ENCODE measurements at regions not wholly inside any gene's neighbourhood (a gene's known extent, or its start where the extent isn't known, plus 50 kb on each side); places are given as distances from the start of the nearest gene placed in this dataset.
"Not testable (repeated sequence)": the region's sequence is repeated elsewhere in the genome, so short reads cannot be mapped to it uniquely, and the experiment has no call there.

- DNase-seq: no peak
These were observed 1062.8 kb upstream of the NOVA1 start for GRCh38 chr14:27660683-27661082.

DNA sequence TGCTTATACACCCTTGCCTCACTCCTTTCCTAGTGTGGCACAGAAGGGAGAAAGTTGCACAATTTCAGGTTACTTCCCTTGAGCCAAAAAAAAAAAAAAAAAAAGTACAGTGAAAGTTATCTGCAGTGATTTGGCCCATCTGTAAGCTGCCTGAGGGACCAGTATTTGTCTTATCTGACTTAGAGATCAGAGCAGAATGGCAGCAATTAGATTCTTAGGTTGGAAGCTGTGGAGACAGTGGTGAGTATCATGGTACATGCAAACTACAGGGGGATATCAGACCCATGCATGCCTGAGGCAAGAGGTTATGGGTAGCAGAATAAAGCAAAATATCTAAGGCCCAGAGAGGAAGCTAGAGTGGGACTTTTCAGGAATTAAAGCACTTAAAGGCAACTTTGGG lies 1070.7 kb upstream of the NOVA1 start:
- DNase-seq: no peak

DNA sequence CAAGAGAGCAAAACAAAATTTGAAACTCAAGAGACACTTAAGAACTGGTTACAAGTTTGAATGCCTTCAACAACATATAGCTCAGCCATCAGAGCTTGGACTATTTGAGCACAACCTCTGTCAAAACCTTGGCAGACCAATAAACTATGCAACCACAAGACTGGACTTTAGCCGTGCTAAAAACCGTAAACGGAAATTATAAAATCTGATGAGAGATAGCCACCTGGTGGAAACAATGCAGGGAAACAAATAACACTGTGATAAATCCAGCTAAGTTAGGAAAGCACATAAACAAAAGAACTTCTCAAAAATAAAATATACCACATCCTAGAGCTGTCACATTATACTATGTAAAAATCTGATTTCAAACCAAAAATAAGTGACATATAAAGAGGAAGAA lies 1074.2 kb upstream of the NOVA1 start:
- no peak for DNase-seq

- not testable (repeated sequence) for DNase-seq
These were observed 1075.2 kb upstream of the NOVA1 start for GRCh38 chr14:27672811-27673737.

DNA sequence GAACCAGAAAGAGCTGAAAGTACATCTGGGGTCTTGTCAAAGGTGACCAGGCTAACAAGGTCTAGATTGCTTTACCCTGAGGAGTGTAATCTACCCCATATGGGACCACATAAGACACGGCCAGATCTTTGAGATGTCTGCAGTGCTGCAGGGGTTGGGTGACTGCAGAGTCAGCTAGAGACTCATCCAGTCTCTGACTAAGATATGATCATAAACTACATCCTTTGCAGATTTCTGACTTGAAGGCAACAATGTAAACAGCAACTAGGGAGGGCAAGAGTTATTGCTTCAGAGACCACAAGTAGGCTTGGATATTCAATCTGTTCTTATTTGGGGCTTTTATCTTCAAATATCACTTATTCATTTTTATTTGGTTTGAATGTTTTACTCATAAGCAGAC lies 1080.5 kb upstream of the FOXG1 start:
- DNase-seq: no peak

- no peak for DNase-seq
These were observed 1077.6 kb upstream of the FOXG1 start for GRCh38 chr14:27688841-27689444.

GRCh38 chr14:27712364-27712763 lies 1054.2 kb upstream of the FOXG1 start:
- no peak for DNase-seq

DNA sequence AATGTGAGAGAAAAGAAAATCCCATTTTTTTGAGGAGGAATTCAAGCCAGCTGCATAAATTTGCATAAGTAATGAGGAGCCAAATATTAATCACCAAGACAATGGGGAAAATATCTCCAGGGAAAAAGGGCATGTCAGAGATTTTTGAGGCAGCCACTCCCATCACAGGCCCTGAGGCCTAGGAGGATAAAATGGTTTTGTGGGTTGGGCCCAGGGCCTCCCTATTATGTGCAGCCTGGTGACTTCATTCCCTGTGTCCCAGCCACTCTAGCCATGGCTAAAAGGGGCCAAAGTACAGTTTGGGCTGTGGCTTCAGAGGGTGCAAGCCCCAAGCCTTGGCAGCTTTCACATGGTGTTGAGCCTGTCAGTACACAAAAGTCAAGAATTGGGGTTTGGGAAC lies 1051.0 kb upstream of the FOXG1 start:
- DNase-seq: no peak

DNA sequence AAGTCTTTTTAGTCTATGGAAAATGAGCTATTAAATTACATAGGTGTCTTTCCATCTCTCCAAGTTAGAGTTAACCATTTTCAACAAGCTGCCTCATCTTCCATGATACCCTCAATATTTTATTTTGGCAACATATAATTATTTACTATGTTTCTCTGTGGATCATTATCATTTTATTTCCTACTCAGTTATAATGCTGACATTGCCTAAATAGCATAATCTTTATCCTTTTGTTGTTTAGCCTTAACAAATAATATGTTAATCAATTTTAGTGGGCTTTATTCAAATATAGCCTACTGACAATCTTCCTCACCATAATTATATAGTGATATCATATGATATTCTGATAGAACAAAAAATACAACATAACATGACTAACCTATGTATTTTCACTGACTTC lies 1044.8 kb upstream of the FOXG1 start:
- DNase-seq: no peak

- no peak for DNase-seq
These were observed 1041.1 kb upstream of the FOXG1 start for GRCh38 chr14:27725482-27725881.

GRCh38 chr14:27727251-27727770 lies 1039.3 kb upstream of the FOXG1 start:
- peak; percentile 9 for DNase-seq

GRCh38 chr14:27730204-27730603 lies 1036.4 kb upstream of the FOXG1 start:
- DNase-seq: no peak

- peak; percentile 77 for DNase-seq
These were observed 1026.9 kb upstream of the FOXG1 start for GRCh38 chr14:27739657-27740156.

GRCh38 chr14:27750114-27750513 lies 1016.5 kb upstream of the FOXG1 start:
- DNase-seq: no peak

GRCh38 chr14:27757642-27758041 lies 1008.9 kb upstream of the FOXG1 start:
- not testable (repeated sequence) for DNase-seq

DNA sequence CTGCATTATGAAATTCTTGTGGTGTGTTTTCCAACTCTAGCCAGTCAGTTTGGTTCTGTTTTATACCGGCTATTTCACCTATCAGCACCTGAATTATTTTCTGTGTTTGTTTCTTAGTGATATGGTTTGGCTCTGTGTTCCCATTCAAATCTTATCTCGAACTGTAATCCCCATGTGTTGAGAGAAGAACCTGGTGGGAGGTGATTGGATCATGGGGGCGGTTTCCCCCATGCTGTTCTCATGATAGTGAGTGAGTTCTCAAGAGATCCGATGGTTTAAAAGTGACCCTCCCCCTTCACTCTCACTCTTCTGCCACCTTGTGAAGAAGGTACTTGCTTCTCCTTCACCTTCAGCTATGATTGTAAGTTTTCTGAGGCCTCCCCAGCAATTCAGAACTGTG lies 1006.2 kb upstream of the FOXG1 start:
- not testable (repeated sequence) for DNase-seq

DNA sequence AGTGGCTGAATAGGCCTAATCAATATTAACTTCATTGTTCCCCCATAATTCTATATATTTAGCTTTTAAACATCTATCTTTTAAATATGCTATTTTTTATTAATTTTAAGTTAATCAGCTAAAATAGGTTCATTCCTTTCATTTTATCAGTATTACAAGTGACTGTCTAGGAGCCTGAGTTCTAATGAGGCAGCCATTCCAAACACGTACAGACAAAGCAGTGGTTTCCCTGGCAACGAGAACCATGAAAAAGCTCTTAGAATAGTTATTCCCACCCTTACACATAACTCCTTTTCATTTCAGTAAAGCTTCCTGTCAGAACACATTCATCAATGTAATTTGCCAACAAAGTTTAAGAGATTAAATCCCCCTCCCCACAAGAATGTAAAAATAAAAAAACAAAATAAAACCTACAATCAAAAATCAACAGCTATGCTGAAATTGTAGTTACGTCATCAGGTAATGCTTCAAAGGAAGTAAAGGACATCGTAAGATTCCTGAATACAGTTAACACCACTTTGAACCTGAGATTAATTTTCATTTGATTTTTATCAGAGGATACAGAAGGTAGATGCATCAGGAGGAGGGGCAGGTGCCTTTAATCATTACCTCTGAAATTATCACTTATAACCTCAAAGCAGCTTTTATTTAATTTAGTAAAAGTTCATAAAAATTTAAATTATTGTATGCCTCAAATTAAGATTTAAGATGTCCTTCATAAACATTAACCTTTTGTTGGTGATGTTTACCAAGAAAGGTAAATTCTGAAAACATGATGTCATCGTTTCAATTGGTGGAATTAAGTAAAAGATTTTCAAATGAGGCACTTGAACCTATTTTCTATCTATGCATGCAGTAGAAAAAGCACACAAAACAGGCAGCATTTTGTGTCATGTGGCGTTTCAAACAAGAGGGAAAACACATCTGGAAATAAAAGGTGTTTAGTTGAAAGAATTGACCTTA lies 967.2 kb upstream of the FOXG1 start:
- not testable (repeated sequence) for DNase-seq

GRCh38 chr14:27817746-27818430 lies 948.7 kb upstream of the FOXG1 start:
- not testable (repeated sequence) for DNase-seq

GRCh38 chr14:27826149-27826548 lies 940.4 kb upstream of the FOXG1 start:
- not testable (repeated sequence) for DNase-seq

- DNase-seq: not testable (repeated sequence)
These were observed 934.6 kb upstream of the FOXG1 start for GRCh38 chr14:27831978-27832377.

DNA sequence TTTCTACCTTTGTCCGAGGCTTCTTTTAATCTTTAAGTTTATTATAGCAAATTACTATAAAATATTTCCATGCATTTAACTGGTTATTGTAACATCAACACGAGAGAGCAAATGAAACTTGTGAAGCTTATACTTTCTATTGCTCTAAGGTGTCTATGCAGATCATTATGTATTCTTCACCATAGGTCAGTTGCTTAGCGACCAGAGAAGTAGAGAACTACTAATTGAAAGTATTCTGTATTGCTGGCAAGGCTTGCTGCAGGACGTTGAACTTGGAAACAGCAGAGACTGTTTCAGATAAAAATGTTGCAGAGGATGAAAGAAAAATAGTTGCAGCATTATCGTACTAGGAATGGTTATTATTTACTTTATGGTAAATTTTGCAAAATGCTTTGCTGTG lies 933.6 kb upstream of the FOXG1 start:
- not testable (repeated sequence) for DNase-seq

GRCh38 chr14:27836386-27836785 lies 930.2 kb upstream of the FOXG1 start:
- DNase-seq: no peak
